GM12891 (cell line): ENCODE measurements at regions not wholly inside any gene's neighbourhood (a gene's known extent, or its start where the extent isn't known, plus 50 kb on each side); places are given as distances from the start of the nearest gene placed in this dataset.

Experiments used
- POLR2A ChIP-seq: IDR thresholded peaks from 2 replicates; pipeline ENCODE4 v1.6.1; 2011; ENCODE audit warnings: low read depth, low read length, control low read depth
- POLR2AphosphoS5 ChIP-seq: IDR thresholded peaks from 2 replicates; pipeline ENCODE4 v1.6.1; 2011; ENCODE audit warnings: low read depth, low read length, control low read depth
- TAF1 ChIP-seq: IDR thresholded peaks from 2 replicates; pipeline ENCODE4 v1.6.1; 2011; ENCODE audit warnings: low read depth, low read length, control low read depth

- TF ChIP-seq TAF1, result no peak
- TF ChIP-seq POLR2AphosphoS5, result no peak
- TF ChIP-seq POLR2A, result 0 out of 2 replicates have a peak, but pooled peaks have one; percentile 9
Observed at GRCh38 chr20:19936466-19937200, 80.5 kb upstream of the NAA20 start.
